ACHN (cell line): ENCODE measurements at regions not wholly inside any gene's neighbourhood (a gene's known extent, or its start where the extent isn't known, plus 50 kb on each side); places are given as distances from the start of the nearest gene placed in this dataset.

Source experiments
- DNase-seq: peaks from one replicate; pipeline ENCODE4 v3.0.0-alpha.2; 2015
- in situ Hi-C: cut with HindIII; loops from 2 replicates; pipeline ENCODE4 v1.10.0; 2017; ENCODE audit warnings: low sequenced_read_pairs, low pct_ligation_motif_present, low pct_unique_long_range_greater_than_20kb

DNA sequence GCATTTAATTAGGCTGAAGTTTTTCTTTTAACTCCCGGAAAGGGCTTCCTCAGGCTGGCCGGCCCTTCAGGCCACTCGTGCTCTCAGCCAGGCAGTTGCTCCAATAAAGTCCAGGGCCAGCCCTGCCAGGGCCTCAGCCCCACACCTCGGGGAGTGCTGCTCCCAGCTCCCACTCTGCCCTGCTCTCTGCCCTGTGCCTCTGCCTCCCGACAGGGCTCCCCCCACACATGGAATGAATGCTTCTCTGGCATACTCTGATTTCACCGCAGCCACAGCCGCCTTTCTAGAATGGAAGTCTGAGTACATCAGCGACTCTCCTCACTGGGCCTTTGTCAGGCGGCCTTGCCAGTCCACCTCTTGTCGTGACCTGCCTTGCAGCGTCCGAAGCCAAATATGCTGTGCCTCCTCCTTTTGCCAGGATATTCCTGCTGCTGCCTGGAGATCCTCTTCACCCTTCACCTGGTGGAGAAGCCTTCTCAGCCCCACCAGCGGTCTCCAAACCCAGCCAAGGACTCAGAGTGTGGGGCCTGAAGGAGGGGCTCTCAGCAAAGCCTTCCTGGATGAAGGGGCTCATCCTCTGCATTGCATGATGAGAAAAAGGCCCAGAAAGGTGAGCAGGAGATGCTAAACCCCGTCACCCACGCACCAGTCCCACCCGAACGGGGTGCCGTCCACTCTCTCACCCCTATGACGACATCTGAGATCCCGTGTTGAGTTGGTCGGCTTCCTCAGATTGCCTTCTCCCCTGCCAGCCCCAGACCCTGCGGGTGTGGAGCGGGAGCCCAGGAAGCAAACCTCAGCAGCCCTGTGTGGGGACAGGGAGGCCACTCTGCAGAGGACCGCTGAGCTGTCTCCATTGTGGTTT is 472.7 kb upstream of the HS6ST1 start:
- DNase-seq, result no peak
- in situ Hi-C loops, result no loop called here

DNA sequence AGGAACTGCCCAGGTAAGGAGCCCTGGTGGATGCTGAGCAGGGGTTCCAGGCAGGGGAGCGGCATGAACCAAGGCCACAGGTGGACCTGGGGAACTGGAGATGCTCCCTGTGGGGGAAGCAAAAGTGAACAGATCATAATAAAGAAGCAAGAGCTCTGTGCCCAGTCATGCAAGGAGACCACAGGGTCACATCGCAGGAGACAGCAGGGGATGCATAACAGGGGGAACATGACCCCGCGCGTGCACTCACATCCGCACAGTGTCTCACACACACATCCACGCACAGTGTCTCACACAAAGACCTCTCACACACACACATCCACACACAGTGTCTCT is 473.3 kb upstream of the HS6ST1 start:
- DNase-seq, result no peak
- in situ Hi-C loops, result no loop called here

DNA sequence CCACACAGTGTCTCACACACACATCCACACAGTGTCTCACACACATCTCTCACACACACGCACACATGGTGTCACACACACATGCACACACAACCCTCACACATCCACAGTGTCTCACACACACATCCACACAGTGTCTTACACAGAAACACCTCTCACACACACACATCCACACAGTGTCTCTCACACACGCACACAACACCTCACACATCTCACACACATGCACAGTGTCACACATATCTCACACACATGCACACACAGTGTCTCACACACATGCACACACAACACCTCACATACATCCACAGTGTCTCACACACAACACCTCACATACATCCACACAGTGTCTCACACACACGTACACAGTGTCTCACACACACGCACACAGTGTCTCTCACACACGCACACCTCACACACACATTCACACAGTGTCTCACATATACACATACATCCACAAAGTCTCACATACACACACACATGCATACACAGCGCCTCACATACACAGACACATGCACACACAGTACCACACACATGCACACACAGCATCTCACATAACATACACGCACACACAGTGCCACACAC is 473.9 kb upstream of the HS6ST1 start:
- no peak for DNase-seq
- in situ Hi-C loops, result no loop called here

DNA sequence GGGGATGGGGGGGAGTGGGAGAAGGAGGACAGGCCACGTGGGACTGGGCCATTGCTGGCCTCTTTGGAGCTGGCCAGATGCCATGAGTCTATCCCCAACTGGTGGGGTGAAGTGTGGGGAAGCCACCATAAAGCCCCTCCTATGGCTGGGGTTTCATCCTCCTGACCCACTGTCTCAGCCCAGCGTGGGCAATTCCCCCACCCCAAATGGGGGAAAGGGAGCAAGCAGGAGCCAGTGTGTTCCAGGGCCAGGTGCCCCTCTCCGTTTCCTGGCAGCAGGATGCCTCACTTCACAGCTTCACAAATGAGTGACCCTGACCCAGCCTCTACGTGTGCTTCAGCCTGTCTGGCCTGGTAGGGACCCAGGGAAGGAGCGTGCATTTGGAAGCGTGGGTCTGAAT is 474.7 kb upstream of the HS6ST1 start:
- no peak for DNase-seq
- in situ Hi-C loops, result no loop called here

DNA sequence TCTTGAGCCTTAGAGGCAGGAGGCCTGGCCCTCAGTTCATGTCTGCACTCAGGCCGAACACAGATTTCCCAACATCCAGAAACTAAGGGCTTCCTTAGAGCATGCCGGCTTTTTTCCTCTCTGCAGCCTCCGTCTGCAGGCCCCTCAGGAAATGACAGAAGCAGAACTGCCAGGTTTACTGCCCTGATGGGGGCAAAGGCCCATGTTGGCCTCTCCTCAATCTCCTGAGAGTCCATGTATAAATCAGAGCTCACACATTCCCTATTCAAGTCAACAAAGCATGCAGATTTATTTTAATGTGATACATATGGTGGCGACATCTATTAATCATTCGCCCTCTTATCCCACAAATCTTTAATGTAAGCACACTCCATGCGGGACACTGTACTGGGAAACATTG is 475.6 kb upstream of the HS6ST1 start:
- DNase-seq, result no peak
- in situ Hi-C loops, result no loop called here

DNA sequence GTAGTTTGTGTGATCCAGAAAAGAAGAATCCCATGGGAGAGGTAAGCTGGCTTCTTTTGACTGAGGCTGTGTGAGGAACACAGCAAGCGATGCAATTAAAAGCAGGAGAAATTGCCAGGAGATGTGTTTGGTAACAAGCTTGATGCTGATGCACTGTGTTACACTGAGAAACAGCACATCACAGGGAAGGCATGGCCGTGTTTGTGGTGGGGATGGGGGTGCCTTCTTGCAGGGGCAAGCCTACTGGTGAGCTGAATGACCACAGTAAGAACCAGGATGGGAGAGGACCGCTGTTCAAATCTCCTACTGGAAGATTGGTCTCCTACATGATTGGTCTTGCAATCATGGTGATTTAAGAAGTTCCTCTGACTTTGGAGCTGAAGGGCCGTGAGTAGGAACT is 477.7 kb upstream of the HS6ST1 start:
- in situ Hi-C loops, result no loop called here

DNA sequence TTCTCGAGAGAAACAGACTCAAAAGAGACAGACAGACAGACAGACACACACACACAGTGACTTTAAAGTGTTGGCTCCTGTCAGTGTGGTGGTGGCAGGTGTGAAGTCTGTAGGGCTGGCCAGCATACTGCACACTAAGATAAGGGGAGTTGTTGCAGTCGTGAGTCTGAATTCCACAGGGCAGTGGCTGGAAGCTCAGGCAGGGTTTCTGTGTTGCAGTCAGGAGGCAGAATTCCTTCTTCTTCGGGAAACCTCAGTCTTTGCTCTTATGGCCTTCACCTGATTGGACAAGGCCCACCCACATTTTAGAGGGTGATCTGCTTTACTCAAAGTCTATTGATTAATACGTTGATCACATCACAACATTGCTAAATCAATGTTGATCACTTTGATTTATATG is 478.4 kb upstream of the HS6ST1 start:
- no peak for DNase-seq
- in situ Hi-C loops, result no loop called here

More for the DNA sequence above, 477.7 kb upstream of the HS6ST1 start:
- DNase-seq, result no peak

DNA sequence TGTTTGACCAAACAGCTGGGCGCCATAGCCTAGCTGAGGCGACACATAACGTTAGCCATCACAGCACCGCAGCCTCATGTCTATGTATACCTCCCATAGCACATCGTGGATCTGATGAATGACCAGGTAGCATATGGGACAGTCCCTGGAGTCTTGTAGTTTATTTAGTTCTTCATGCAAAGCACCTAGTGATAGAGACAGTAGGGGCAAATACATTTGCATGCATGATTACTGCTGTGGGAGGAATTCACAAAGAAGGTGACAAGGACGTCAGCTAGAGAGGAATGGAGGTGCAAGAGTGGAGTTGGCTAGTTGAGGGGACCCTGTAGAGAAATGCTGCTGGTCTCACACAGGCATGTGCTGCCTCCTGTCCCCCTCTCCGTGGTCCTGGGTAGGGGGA is 478.9 kb upstream of the HS6ST1 start:
- in situ Hi-C loops, result no loop called here
- DNase-seq, result no peak

DNA sequence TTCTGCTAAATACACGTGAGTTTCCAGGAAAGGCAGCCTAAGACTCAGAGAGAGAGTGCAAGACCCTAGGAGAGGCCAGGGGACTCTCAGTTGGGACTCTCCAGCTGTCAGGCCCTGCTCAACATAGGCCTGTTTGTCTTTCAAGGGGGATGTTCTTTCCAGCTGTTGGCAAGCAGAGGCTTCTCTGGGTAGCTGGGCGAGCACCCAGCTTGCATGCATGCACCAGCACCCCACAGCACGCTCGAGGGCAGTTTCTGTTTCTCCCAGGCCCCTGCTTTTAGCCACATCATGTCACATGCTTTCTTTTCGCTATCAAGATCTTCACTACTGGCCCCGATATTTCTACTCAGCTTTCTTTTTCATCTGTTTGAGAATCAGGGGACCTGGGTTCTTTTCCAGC is 479.3 kb upstream of the HS6ST1 start:
- in situ Hi-C loops, result no loop called here
- DNase-seq, result no peak

DNA sequence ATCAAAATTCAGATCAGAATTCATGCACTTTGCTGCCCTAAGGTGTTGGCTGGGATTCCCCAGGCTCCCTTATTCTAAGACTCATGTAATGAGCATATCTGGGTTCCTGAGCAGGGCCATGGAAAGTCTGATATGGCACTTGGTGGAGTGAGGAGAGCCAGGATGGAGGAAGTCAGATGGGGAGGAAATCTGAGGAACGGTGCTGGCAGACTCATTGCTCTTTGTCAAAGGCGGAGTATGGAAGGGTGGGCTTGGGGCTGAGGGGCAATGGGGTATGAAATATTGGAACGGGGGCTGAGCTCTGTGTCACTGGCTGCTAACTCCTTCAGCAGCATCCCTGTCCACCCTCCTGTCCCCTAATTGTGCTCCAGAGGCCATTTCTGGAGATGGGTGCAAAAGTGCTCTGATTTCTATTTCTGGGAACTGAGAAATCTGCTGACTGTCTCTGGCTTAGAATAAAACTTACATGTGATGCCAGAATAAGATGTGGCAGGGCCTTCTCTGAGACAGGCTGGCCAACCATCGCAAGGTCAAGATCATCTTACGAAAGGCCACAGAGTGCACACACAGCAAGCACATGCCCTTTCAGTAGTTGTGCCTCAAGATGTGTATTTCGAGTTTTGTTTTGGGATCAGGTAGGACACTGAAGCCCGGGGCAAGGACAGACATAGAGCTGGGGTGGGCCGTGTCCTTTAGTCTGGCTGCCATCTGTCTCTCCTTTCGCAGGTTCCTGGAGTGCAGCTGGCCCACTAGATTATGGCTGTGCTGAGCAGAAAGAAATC is 480.0 kb upstream of the HS6ST1 start:
- in situ Hi-C loops, result no loop called here
- DNase-seq, result no peak

DNA sequence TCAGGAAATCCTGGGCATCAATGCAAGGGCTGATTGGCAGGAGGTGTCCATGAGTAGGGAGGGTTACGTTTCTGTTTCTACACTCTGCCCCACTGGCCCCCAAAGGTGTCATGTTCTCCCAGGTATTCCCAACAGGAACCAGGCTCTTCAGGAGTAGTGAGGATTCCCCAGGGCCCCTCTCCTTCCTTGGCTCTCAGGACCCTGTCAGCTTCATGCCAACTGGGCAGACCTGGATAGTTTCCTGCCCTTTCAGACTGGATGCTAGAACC is 480.6 kb upstream of the HS6ST1 start:
- DNase-seq, result no peak
- in situ Hi-C loops, result no loop called here

DNA sequence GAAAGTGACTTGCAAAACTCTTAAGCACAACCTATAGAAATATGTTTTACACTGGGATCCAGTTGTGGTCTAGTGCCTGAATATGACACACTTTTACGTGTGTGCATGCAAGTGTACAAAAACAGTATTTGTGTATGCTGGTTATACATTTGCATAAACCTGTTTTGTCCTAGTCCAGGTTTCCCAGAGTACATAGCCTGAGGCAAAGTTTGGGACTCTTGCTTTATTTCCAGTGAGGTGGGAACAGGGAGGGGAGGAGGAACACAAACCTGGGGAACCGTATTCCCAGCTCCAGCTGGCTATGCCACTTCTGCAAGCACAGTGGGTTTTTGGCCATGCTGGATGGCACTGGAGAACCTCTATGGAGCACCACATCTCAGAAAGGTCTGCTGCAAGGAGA is 481.1 kb upstream of the HS6ST1 start:
- DNase-seq, result no peak
- in situ Hi-C loops, result no loop called here

DNA sequence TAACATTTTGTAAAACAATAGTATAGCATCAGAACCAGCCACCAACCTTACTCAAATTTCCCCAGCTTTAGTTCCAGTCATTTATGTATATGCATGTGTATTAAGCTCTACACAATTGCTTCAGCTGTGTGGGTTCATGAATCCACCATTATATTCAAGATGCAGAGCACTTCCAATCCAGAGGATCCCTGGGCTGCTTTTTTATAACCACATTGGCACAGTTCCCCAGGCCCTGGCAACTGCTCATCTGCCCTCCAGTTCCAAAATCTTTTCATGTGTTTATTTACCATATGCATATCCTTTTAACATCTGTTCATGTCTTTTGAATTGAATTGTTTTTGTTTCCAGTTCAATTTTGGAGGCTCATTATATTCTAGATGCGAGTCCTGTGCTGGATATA is 482.9 kb upstream of the HS6ST1 start:
- DNase-seq, result no peak
- in situ Hi-C loops, result no loop called here

DNA sequence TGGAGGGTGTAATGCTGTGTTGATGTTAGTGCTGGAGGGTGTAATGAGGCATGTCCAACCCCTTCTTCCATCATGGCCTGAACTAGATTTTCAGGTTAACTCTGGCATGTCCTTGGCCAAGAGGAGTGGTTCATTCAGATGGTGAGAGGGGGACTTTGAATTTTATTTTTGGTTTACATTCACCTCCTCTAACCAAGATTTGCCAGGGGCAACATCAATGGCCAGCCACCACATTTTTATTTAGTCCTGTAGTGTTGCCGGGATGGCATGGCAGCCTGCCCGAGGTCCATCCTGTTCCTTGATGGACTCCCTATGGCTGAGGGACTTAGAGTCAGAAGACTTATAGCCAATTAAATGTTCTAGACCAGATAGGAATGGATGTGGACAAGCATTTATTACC is 484.6 kb upstream of the HS6ST1 start:
- in situ Hi-C loops, result no loop called here
- no peak for DNase-seq

DNA sequence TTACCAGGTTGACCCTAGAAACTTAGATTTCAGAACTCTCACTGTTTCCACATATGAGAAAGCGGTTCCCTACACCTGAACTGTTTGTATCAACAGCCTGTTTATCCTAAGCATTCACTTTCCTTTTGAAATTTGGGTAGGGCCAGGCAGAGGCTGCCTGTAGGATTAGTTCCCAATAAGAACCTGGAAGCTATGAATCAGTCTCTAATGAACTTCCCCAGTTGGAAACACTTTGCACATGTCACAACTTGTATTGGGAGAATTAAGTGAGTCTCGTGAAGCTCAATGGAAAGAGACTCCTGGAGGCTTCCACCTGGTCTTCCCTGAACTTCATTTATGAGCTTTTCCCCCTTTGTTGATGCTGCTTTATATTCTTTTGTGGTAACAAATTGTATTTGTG is 486.6 kb upstream of the HS6ST1 start:
- DNase-seq, result no peak

DNA sequence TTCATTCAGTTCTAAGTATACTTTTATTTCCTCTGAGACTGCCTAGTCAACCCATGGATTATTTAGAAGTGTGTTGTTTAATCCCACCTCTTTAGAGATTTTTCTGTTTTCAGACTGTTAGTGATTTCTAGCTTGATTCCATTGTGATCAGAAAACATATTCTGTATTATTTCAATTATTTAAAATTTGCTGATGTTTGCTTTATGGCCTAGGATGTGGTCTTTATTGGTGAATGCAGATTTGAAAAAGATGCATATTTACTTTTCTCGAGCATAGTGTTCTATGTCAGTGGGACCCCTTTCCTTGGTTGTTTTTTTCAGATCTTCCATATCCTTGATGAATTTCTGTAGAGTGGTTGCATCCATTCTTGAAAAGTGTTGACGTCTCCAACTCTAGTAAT is 487.2 kb upstream of the HS6ST1 start:
- in situ Hi-C loops, result no loop called here
- DNase-seq, result no peak

More for the DNA sequence above, 486.6 kb upstream of the HS6ST1 start:
- in situ Hi-C loops, result no loop called here

DNA sequence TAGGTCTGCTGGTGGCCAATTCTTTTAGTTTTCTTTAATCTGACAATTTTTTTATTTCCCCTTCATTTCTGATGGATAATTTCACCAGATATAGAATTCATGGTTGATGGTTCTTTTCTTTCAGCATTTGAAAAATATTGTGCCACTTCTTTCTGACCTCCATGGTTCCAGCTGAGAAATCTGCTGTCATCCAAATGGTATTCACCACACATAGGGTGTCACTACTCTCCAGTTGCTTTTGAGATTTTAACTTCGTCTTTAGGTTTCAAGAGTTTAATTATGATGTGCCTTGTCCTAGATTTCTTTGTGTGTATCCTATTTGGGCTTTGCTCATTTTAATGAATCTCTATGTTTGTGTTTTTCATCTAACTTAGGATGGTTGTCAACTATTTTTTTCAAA is 488.6 kb upstream of the HS6ST1 start:
- no peak for DNase-seq

DNA sequence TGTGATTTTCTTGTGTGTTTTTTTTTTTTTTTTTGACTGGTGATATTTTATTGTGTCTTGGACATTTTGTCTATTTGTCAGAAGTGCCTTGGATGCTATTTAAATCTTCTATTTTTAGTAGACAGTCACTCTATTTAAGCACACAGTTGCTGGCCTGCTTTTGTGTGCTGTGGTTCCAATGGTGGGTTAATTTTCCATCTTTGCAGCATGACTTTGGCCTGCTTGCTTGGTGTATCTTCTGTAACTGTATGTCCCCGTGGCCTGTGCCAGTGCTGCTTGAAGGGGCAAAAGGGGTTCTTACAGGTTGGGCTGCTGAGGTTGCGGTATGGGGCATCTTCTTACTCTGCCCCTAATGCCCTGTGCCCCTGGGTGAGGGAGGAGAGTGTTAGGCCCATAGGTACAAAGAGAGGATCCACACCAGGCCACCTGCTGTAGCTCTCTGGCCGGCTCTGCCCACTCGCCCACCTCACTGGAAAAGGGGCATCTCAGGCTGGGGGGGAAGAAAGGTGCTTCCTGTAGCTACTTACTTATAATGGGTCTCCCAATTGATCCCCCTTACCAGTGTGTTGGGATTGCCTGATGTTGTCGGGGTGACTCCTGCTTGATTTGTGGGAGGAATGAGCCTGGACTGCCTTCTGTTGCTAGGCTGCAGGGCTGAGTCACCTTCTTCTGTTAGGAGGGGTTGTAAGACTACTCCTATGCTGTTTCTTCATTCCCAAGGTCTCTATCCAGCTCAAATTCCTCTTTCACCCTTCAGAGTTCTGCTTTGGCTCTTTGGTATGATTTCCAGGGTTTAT is 490.0 kb upstream of the HS6ST1 start:
- DNase-seq, result no peak
- in situ Hi-C loops, result no loop called here

More for the DNA sequence above, 488.6 kb upstream of the HS6ST1 start:
- in situ Hi-C loops, result no loop called here

DNA sequence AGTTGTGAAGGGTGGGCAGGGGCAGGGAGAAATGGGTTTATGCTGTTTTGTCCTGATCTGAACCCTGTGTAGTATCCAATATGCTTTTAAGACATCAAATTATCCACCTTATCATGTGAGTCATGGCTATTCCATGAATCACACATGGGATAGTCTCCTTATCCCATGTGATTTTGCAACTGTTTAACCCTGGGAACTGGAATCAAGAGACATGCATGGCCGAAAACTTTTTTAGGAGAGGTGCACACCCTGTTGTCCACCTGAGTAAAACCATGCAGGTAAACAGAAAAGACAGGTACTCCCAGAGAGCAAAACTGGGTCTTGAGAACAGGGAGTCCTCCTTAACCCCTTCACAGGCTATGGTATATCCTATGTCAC is 490.6 kb upstream of the HS6ST1 start:
- DNase-seq, result no peak
- in situ Hi-C loops, result no loop called here
